Activated CD4-positive, alpha-beta T cell treated with anti-CD3 and anti-CD28 coated beads, Interleukin-2, amount 50 U/mL, for 1 hour (primary cell): ENCODE measurements at regions not wholly inside any gene's neighbourhood (a gene's known extent, or its start where the extent isn't known, plus 50 kb on each side); places are given as distances from the start of the nearest gene placed in this dataset.

ENCODE experiments used
- DNase-seq: peaks from one replicate; pipeline ENCODE4 v3.0.0-alpha.2; 2020

DNA sequence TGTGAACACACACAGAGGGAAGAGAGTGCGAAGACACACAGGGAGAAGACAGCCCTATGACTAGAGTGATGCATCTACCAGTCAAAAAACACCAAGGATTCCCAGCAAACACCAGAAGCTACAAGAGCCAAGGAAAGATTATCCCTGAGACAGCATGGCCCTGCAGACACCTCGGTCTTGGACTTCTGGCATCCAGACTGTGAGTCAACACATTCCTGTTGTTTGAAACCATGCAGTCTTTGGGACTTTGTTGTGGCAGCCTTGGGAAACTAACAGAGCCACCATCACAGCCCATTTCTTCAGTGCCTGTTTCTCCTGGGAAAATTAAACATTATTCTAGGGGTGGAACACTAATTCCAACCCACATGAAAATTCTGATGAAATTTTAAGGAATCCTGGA, 220.6 kb downstream of the GXYLT1 start:
- no peak for DNase-seq

- no peak for DNase-seq
Measured at GRCh38 chr12:41923351-41923750, 221.3 kb downstream of the GXYLT1 start.

DNA sequence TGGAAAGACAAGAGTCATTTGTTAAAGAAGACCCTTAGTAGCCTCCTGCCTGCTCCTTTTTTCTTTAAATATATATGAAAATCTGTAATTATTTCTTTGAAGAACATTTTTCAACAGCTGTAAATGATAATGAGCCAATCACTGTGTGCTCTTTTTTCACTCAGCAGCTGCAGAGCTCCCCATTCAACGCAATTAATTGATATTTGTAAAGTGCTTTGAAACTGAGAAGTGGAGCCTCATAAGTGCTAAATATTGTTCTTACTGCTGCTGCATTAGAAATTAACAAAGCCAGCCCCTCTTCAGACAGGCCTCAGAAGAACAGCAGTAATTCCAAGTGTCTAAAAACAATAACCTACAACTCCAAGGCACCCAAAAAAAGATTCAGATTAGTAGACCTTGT, 224.3 kb downstream of the GXYLT1 start:
- DNase-seq = no peak

GRCh38 chr12:41919526-41920261, 225.0 kb downstream of the GXYLT1 start:
- DNase-seq = no peak

- no peak for DNase-seq
Measured at GRCh38 chr12:41919048-41919447, 225.6 kb downstream of the GXYLT1 start.

GRCh38 chr12:41917938-41918341, 226.7 kb downstream of the GXYLT1 start:
- DNase-seq = no peak

- DNase-seq = no peak
Measured at GRCh38 chr12:41917181-41917580, 227.5 kb downstream of the GXYLT1 start.

- DNase-seq = no peak
Measured at GRCh38 chr12:41910578-41911320, 233.9 kb downstream of the GXYLT1 start.

DNA sequence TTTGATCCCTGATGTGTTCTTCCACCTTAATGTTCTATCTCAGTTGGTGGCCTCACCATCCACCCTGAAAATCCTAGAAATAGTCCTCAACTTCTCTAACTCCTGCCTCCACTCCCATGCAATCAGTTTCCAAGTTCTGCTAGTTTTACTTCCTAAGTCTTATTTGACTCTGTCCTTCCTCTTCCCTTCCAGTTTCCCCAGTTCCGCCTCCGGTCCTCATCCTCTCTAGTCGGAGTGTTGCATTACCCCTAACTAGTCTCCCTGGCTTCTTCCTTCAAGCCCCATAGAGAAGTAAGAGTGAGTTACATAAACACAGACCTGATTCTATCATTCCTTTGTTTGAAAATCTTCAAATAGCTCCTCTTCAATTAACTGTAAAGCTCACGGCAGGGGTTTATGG, 236.5 kb downstream of the GXYLT1 start:
- DNase-seq = no peak

DNA sequence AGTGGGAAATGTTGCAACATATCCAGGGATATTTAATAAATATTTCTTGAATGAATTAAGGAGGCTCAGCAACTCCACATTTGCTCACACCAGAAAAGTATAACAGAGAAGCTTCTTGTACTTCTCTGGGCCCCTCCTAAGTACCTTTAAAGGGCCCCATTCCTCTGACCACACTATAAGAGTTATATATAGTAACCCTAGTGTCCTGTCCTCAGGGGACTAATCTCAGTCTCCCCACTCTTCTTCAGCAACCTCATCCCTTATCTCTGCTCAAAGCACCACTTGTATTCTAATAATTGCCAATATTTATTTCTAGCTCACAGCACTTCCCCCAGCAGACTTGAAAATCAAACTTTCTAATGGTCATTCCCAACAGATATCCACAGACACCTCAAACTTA, 237.1 kb downstream of the GXYLT1 start:
- no peak for DNase-seq

DNA sequence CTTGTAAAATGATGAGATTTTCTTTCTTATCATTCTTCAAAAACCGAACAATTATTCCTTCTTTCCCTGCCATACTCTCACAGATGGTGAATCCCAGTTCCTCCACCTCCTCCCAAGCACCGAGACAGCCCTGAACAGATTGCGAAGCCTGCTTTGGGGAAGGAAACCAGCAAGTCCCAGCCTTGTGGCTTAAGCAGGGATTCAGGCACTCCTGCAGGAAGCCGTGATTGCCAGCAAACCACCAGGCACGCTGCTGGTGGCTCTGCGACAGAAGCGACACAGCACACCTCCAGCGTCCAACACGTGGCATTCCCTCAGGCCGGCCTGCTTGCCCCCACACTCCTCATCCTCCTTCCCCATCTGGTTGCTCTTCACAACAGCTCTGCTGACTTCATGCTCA, 237.7 kb downstream of the GXYLT1 start:
- DNase-seq = no peak

GRCh38 chr12:41905759-41906297, 238.8 kb downstream of the GXYLT1 start:
- no peak for DNase-seq

GRCh38 chr12:41905073-41905758, 239.5 kb downstream of the GXYLT1 start:
- DNase-seq = no peak

- DNase-seq = no peak
Measured at GRCh38 chr12:41904041-41904440, 240.6 kb downstream of the GXYLT1 start.

DNA sequence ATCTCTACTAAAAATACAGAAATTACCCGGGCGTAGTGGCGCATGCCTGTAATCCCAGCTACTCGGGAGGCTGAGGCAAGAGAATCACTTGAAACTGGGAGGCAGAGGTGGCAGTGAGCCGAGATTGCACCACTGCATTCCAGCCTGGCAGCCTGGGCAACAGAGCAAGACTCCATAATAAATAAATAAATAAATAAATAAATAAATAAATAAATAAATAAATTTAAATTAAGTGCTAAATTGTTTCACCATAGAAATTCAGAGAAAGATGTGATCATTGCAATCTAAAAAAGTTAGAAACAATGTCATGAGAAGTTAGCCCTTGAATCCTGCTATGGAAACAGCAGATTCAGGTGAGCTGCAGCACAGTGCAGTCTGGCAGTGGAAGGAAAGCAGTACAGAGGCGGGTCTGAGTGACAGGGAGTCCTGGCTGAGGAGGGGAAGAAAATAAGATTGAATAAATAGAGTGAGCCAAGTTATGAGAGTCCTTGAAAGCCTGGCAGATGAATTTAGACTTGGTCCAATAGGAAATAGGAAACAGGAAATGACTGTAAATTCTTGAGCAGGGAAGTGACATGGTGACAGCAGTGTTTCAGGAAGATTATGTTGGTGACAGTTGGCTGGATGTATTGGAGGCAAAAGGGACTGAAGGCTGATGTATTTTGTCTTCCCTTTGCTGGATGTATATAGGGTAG, 241.5 kb downstream of the GXYLT1 start:
- DNase-seq = no peak

- no peak for DNase-seq
Measured at GRCh38 chr12:41899577-41899976, 245.1 kb downstream of the GXYLT1 start.

DNA sequence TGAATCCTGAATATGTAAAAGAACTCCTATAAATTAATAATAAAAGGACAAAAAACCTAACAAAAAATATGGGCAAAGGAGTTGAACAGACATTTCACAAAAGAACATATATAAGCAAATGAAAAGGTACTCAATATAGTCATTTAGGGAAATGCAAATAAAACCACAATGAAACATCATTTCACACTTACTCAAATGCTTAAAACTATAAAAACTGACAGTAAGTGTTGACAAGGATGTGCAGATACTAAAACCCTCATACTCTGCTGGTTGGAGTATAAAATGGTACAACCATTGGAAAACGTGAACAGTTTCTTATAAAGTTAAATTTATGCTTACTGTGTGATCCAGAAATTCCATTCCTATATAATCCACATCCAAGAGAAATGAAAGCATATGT, 247.1 kb downstream of the GXYLT1 start:
- no peak for DNase-seq

DNA sequence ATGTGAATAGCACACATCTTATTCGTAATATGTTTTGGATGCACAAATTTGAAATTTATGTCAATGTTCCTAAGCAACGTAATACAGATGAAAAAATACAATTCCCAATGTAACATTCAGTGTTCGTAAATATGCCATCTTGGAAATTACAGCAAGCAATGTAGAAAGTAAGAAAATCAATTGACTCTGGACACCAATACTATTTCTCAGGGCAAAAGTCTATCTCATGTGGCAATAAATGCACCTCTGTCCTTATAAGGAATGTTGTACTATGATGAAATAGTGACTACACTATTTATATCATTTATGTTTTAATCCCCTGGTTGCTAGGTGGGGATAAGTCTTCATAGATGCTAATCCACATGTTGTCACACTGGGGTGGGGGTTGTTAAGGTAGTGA, 251.2 kb downstream of the GXYLT1 start:
- no peak for DNase-seq

GRCh38 chr12:41892302-41892701, 252.4 kb downstream of the GXYLT1 start:
- DNase-seq = no peak

DNA sequence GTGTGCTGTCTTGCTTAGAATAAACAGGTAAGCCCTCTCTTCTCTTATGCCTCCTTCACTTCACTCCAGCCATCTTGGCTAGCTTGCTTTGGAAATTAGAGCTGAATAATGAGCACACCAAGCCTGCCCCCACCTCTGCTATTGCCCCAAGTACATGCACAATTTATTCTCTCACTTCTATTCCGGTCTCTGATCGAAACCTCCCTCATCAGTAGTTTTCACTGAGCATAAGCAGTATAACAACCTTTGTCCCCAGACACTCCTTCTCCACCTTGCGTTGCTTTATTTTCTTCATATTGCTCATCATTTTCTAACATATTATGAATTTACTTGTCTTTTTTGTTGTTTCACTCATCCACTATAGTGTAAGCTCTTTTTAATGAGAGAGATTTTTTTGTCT, 253.4 kb downstream of the GXYLT1 start:
- DNase-seq = no peak

DNA sequence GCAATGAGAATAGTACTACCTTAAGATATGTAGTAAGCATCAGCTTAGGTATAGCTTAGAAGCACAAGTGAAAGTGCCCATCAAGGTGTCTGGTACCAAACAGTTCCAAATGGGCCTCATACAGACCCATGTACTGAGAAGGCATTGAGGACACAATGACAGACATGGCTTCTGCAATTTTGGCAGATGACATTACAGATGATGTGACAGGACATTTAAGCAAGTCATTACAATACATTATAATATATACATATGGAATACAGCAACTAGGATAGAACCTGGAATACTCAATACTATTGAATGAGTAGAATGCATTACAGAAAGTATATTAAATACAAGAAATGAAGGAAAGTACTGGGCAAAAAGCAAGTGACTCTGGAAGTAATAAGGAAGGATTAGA, 256.4 kb downstream of the GXYLT1 start:
- no peak for DNase-seq

DNA sequence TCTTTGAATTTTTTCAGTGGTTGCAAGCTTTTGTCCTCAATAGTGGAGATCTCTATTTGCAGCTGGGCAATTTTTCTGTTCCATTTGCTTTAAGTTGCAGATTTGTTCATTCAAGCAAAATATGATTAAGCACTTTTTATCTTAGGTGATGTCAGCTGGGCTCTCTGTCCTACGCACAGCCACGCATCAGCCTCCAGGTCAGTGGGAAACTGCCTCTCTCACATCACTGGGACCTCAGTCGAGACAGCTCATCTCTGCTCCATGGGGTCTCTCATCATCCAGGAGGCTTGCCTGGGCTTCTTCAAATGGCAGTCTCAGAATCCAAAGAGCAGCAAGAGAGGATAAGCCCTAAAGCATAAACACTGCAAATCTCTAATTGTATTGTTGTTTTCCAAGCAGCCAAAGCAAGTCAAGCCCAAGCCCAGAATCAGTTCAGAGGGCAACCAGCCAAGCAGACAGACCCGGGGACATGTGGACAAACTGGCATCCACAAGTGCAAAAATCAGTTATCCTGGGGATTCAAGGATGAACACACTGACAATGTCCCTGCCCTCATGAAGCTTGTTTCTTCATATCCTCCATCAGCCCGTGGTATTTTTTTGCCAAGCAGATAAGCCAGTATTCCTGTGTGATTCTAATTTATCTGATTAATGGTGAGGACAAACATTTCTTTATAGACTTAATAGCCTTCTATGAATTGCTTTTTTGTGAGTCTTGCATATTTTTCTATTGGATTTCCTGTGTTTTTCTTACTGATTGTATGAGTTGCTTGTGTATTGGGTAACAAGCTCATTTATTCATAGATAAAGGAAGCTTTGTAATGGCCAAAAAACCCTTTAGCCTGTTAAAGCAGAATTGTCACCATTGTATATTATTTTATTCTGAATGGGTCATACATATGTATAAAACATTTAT, 262.5 kb downstream of the GXYLT1 start:
- DNase-seq = no peak
